A673 (cell line): ENCODE measurements at regions not wholly inside any gene's neighbourhood (a gene's known extent, or its start where the extent isn't known, plus 50 kb on each side); places are given as distances from the start of the nearest gene placed in this dataset.

Experiments
- CTCF ChIP-seq: fragments of 300-800, 200-600 bp; sonication (generic); conservative IDR thresholded peaks from 2 replicates; pipeline ENCODE4 v1.5.1; 2017; ENCODE audit warnings: low read depth, mild to moderate bottlenecking, antibody characterized with exemption, low read length, moderate library complexity, mixed read lengths
- EZH2 ChIP-seq: fragments of 200-600 bp; sonication (generic); IDR thresholded peaks from 2 replicates; pipeline ENCODE4 v1.6.1; 2017; ENCODE audit warnings: borderline replicate concordance, low read depth, mild to moderate bottlenecking, mixed read lengths, antibody characterized with exemption, low read length; ENCODE audit not compliant: poor library complexity, severe bottlenecking

DNA sequence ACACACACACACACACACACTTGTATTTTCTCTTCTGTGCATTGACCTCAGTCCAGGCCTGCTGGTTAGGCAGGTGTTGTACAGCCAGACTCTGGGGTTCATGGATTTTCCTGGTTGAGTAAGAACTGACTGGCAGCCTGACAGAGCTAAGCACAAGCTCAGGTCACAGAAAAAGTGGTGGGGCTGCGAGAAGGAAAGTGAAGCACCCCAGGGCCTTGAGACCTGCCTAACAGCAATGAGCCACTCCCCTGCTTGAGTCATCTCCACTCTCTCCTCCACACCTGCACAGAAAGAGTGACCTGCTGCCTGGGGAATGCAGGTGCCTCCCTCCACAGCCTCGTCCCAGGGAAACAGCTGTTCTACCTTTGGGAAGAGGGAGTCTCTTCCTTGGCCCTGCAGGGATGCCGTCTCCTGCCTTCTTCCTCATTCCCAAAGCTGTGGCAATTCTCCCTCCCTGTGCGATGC is 91.4 kb upstream of the LGALSL start:
- TF ChIP-seq CTCF (no peak), EZH2 (no peak)
